Suprapubic skin (tissue), 4 donors: ENCODE measurements at regions not wholly inside any gene's neighbourhood (a gene's known extent, or its start where the extent isn't known, plus 50 kb on each side); places are given as distances from the start of the nearest gene placed in this dataset.

ENCODE experiments used
- DNase-seq, 2 donors: peaks; one replicate each; pipeline ENCODE4 v3.0.0-alpha.2; 2019; ENCODE audit warnings: low spot score in 2 of 2
- H3K27ac ChIP-seq: fragments of 200-600 bp; sonication (generic); one replicate; pipeline ENCODE4 v1.5.1; 2019
- H3K27me3 ChIP-seq: fragments of 200-600 bp; sonication (generic); one replicate; pipeline ENCODE4 v1.5.1; 2019
- H3K36me3 ChIP-seq: fragments of 200-600 bp; sonication (generic); one replicate; pipeline ENCODE4 v1.5.1; 2019
- H3K4me1 ChIP-seq: fragments of 200-600 bp; sonication (generic); one replicate; pipeline ENCODE4 v1.5.1; 2019
- H3K4me3 ChIP-seq: fragments of 200-600 bp; sonication (generic); one replicate; pipeline ENCODE4 v1.5.1; 2019; ENCODE audit warnings: mild to moderate bottlenecking
- H3K9me3 ChIP-seq: fragments of 200-600 bp; sonication (generic); one replicate; pipeline ENCODE4 v1.5.1; 2019
- CTCF ChIP-seq, 2 donors: fragments of 200-600 bp in 1 of 2; fragments of 450-650 bp in 1 of 2; sonication (generic) in 1 of 2; IDR thresholded peaks; one replicate each; pipeline ENCODE4 v1.5.1; 2016 to 2019; ENCODE audit warnings: antibody characterized with exemption in 2 of 2, mild to moderate bottlenecking in 1 of 2, moderate library complexity in 1 of 2
- EP300 ChIP-seq: sonication (generic); formaldehyde crosslinking; IDR thresholded peaks from one replicate; pipeline ENCODE4 v1.6.1; 2017; ENCODE audit warnings: antibody characterized with exemption
- POLR2A ChIP-seq, 2 donors: fragments of 450-650 bp; IDR thresholded peaks; one replicate each; pipeline ENCODE4 v1.6.1; 2017; ENCODE audit warnings: antibody characterized with exemption in 2 of 2, mild to moderate bottlenecking in 2 of 2, moderate library complexity in 2 of 2
- POLR2AphosphoS5 ChIP-seq, 3 donors: sonication (generic); formaldehyde crosslinking; IDR thresholded peaks; one replicate each; pipeline ENCODE4 v1.6.1; 2017; ENCODE audit warnings: antibody characterized with exemption in 3 of 3
- WGBS: methylation state at CpG from one replicate; pipeline ENCODE4 v1.1.5; 2018; 5-methylcytosine and 5-hydroxymethylcytosine counted together

- 85% methylated on average over 20 of the region's 20 CpGs for WGBS
- H3K9me3 ChIP-seq: no peaks in the 10 kb centered on the region
- TF ChIP-seq CTCF (IDR thresholded peaks at IDR 0.05): no peak
- no peak for TF ChIP-seq POLR2AphosphoS5 (IDR thresholded peaks at IDR 0.05)
- no peak for TF ChIP-seq EP300
- TF ChIP-seq POLR2A (IDR thresholded peaks at IDR 0.05): no peak
- no peak for DNase-seq
- H3K4me3 ChIP-seq: no peak overlapping the region
- no peak overlapping the region for H3K27ac ChIP-seq
- H3K27me3 ChIP-seq: no peaks in the 10 kb centered on the region
- no peaks in the 10 kb centered on the region for H3K4me1 ChIP-seq
- no peaks in the 10 kb centered on the region for H3K36me3 ChIP-seq
These were observed 78.1 kb upstream of the TBX20 start for GRCh38 chr7:35331730-35332678.

- Histone ChIP-seq H3K36me3 (no peaks in the 10 kb centered on the region), H3K4me3 (no peak overlapping the region), H3K27me3 (no peaks in the 10 kb centered on the region), H3K9me3 (no peaks in the 10 kb centered on the region), H3K4me1 (no peaks in the 10 kb centered on the region), H3K27ac (no peak overlapping the region)
- TF ChIP-seq POLR2A (IDR thresholded peaks at IDR 0.05) (no peak), EP300 (no peak), POLR2AphosphoS5 (IDR thresholded peaks at IDR 0.05) (no peak), CTCF (IDR thresholded peaks at IDR 0.05) (no peak)
- DNase-seq: no peak
- WGBS: 56% methylated on average over 1 of the region's 1 CpG
These were observed 75.1 kb upstream of the TBX20 start for GRCh38 chr7:35329026-35329425.

GRCh38 chr7:35319606-35320005, 65.7 kb upstream of the TBX20 start:
- Histone ChIP-seq H3K4me3 (no peak overlapping the region), H3K27ac (no peak overlapping the region), H3K4me1 (no peaks in the 10 kb centered on the region), H3K36me3 (no peaks in the 10 kb centered on the region), H3K9me3 (no peaks in the 10 kb centered on the region), H3K27me3 (peaks cover 4% of the 10 kb centered on the region)
- DNase-seq: no peak
- WGBS: 78% methylated on average over 4 of the region's 4 CpGs
- TF ChIP-seq EP300 (no peak), POLR2A (IDR thresholded peaks at IDR 0.05) (no peak)

GRCh38 chr7:35316549-35316948, 62.6 kb upstream of the TBX20 start:
- no peak for DNase-seq
- TF ChIP-seq POLR2A (IDR thresholded peaks at IDR 0.05) (no peak), EP300 (no peak), POLR2AphosphoS5 (IDR thresholded peaks at IDR 0.05) (no peak), CTCF (IDR thresholded peaks at IDR 0.05) (no peak)
- Histone ChIP-seq H3K27ac (no peak overlapping the region), H3K27me3 (peaks cover 4% of the 10 kb centered on the region), H3K9me3 (no peaks in the 10 kb centered on the region), H3K36me3 (no peaks in the 10 kb centered on the region), H3K4me1 (no peaks in the 10 kb centered on the region), H3K4me3 (no peak overlapping the region)
- WGBS: 90% methylated on average over 1 of the region's 1 CpG

GRCh38 chr7:35315517-35315916, 61.6 kb upstream of the TBX20 start:
- Histone ChIP-seq H3K27me3 (peaks cover 4% of the 10 kb centered on the region), H3K27ac (no peak overlapping the region), H3K4me1 (no peaks in the 10 kb centered on the region), H3K4me3 (no peak overlapping the region), H3K9me3 (no peaks in the 10 kb centered on the region), H3K36me3 (no peaks in the 10 kb centered on the region)
- TF ChIP-seq POLR2AphosphoS5 (IDR thresholded peaks at IDR 0.05): no peak
- no peak for TF ChIP-seq POLR2A (IDR thresholded peaks at IDR 0.05)
- no peak for TF ChIP-seq EP300
- no peak for TF ChIP-seq CTCF (IDR thresholded peaks at IDR 0.05)
- WGBS: 90% methylated on average over 2 of the region's 2 CpGs
- no peak for DNase-seq
